ENCODE measurements at regions not wholly inside any gene's neighbourhood (a gene's known extent, or its start where the extent isn't known, plus 50 kb on each side); places are given as distances from the start of the nearest gene placed in this dataset.
"Not testable (repeated sequence)": the region's sequence is repeated elsewhere in the genome, so short reads cannot be mapped to it uniquely, and the experiment has no call there.

DNA sequence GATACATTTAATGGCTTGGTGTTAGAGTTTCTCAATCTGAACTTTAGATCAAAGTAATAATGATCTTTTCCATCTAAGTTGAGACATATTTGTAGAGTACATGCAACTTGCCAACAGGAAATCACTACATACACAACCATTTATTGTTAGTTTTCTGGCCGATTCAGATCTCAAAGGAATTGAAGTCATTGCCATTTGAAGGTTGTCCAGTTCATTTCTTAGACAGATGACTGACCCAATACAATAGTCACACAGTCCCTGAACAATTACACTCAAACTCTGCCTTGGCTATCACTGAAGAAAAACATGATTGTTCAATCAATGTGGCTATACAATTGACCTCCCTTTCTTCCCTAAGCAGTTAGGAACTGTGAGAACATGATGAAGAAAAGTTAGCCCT, 753.2 kb upstream of the RIOK2 start:
- no peak for DNase-seq (ENCODE audit: low spot score)

DNA sequence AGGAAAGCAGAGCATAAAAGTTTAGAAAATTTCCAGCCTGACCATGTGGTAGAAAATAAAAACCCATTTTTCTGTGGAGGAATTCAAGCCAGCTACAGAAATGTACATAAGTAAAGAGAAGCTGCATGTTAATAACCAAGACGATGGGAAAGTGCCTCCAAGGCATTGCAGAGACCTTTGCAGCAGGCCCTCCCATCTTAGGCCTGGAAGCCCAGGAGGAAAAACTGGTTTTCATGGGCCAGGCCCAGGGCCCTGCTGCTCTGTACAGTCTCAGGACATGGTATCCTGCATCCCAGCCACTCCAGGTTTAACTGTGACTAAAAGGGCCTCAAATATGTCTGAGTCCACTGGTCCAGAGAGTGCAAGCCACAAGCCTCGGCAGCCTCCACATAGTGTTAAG, 754.8 kb upstream of the RIOK2 start:
- no peak for DNase-seq (ENCODE audit: low spot score)

DNA sequence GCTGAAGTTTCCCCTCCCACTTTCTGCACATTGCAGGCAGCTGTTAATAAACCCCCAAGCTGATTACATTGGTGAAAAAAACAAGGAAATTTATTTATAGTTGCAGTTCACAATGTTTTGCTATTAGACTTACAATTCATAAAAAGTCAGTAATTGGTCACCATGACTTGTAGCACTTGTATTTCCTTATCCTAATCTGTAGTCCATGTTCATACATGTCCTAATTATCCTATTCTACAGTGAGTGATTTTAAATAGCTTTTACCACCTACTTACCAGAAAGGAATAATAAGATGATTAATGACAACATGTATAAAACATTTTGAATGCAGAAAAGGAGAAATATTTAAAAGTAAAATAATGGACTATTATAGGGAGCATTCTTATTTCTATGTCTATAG, 760.0 kb upstream of the RIOK2 start:
- no peak for DNase-seq (ENCODE audit: low spot score)

DNA sequence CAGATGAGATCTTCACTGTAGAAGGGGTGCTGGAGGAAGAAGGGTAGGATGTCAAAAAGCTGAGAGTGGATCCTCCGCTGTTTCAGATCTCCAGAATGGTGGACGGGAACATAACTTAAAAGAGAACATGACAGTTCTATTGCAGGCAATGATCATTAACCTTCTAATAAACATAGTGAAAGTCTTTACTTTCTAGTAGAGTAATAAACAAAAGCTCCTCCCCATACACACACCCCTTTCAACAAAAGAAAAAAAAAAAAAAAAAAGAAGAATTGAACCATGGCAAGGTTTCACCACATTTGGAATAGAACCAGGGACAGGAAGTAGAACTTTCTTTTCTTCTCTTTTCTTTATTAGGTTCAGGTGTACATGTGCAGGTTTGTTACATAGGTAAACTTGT, 768.1 kb upstream of the RIOK2 start:
- DNase-seq (ENCODE audit: low spot score), result no peak

DNA sequence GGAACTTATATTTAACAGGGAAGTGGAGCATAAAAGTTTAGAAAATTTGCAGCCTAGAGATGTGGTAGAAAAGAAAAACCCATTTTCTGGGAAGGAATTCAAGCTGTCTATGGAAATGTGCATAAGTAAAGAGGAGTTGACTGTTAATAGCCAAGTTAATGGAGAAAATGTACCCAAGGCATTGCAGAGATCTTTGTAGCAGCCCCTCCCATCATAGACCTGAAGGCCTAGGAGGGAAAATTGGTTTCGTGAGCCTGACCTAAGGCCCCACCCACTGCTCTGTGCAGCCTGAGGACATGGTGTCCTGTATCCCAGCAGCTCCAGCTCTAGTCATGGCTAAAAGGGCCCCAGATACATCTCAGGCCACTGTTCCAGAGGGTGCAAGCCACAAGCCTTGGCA, 772.4 kb upstream of the RIOK2 start:
- DNase-seq (ENCODE audit: low spot score), result no peak

DNA sequence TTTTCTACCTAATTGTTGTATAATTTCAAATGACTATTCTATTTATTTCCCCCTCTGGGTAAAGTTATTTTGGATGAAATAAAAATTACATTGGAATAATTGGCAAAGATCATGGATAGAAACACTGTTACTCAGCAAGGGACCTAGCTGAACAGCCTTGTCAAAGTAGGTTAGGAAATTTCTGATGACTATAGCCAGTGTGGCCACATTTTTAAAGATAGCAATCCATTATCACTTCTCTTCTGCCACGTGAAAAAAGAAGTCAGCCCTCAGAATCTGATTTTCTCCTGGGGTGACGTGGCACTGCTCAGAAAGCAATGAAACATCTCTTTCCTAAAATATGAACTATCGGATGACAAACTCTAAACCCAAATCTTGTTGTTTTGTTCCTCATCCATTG, 784.2 kb upstream of the RIOK2 start:
- DNase-seq (ENCODE audit: low spot score), result no peak

DNA sequence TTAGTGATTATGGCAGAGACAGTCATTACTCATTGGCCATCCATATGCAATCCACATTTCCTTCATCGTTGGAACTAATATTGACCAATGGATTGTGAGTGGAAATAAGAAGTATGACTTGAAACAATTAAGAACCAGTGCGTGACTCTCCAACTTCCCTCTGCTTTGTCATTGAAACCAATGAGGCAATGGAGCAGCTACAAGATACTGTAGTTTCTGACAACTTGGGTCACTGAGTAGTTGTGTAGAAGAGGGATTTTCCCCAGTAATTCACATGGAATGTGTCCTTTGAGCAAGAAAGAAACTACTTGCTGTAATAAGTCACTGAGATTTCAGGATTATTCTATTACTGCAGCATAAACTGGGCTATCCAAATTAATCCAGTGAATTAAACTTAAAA, 785.3 kb upstream of the RIOK2 start:
- no peak for DNase-seq (ENCODE audit: low spot score)

DNA sequence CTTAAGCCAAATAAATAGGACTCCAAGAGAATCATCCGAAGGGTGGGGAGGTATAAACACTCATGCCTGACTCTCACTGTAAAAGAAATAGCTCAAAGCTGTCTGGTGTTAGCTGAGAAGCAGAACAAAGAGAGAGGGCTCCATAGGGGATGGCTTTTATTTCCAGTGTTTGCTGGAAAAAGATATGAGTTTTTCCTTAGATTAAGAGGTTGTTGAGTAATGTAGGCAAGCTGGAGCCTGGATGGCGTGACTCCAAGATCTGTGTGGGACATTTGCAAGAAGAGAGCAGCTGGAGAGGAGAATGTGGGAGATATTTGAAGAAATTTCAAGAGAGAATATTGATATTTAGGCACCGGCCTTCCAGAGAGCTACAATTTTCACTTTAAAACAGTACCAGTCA, 793.7 kb upstream of the RGMB start:
- DNase-seq (ENCODE audit: low spot score), result no peak

DNA sequence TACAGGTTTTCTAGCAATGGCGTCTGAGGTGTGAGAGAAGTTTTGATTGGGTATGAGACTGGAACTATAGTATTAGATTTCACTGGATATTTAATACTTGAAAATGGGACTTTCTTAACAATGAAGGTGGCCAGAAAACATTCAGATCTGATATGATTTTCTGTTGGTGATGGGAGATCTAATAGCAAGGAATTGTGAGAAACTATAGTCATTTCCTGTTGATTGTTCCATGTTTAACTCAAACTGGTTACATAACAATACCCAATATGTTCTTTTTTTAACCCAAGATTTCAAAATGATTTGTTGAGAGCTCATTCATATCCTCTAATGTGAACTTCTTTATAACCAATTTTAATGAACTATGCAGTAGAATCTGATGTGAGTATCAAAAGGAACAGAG, 793.2 kb upstream of the RGMB start:
- no peak for DNase-seq (ENCODE audit: low spot score)

DNA sequence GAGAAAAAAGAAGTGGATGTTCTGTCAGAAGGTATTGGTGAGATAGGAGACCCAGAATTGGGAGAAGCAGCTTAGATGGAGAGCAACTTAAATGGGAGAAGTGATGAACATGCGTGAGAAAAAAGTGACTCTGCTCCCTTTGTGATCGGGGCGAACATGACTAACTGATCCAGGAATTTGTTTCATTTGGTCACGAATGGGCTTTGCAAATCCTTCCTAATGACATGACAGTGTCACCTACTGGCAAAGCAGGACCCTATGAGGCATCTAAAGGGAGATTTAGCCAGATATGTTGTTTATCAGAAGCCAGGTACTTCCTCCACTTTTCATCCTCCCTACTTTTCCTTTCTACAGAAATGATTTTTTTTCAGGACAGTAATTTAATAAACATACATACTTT, 787.4 kb upstream of the RGMB start:
- DNase-seq (ENCODE audit: low spot score), result no peak

DNA sequence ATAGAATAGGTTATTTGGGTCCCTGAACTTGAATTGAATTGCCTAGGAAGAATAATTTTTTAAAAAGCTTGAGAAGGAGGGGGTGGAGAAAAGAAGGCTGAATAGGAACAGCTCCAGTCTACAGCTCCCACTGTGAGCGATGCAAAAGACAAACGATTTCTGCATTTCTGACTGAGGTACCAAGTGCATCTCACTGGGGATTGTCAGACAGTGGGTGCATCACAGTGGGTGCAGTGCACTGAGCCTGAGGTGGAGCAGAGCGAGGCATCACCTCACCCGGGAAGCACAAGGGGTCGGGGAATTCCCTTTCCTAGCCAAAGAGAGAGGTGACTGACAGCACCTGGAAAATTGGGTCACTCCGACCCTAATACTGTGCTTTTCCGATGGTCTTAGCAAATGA, 782.2 kb upstream of the RGMB start:
- no peak for DNase-seq (ENCODE audit: low spot score)

DNA sequence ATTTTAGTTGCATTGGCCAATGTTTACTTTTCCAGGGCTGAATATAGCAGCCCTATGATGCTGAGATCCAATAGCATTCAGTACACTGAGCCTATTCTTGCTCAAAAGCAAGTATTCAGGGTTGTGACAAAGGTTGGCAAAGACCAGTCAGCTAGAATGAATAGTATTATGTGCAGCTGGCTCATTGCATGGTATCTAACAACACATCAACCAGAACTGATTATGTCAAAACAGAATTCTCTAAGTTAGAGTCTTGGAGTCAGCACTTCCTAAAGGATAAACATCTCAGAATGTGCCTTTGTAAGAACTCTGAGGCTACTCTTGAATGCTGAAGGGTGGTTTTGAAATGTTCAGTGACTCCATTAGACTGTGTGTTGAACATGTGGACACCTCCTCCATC, 774.5 kb upstream of the RGMB start:
- DNase-seq (ENCODE audit: low spot score), result no peak

DNA sequence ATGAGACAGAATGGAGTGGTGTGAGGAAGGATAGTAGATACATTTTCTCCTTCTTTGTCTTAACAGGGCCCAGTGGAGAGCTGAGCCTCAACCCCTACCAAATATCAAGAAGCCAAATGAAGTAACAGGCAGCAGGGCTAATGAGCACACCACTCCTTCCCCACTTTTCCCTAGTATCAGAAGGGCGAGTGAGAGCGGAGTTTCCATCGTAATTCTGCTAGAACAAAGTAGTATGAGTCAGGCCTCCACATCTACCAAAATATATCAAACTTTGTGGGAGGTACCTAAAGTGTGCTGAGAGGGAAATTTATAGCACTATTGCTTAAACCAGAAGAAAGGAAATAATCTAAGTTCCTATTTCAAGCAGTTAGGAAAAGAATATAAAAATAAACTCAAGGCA, 769.0 kb upstream of the RGMB start:
- DNase-seq (ENCODE audit: low spot score), result no peak

DNA sequence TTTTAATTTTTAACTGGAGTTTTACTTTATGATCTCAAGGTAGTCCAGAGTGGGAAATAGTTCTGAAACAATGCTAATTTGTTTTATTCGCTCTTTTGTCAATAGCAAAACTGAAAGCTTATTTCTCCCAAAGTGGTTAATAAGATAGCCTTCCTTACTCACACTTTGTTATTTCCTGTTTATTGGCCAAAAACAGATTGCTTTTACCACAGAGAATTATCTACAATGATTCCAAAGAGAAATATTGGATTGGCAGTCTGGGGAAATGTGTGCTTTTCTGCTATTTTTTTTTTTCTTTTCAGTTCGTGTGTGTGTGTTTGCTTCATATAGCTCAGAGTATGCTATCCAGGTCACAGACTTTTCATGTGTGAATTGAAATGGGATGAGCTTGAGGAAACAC, 756.7 kb upstream of the RGMB start:
- DNase-seq (ENCODE audit: low spot score), result no peak

DNA sequence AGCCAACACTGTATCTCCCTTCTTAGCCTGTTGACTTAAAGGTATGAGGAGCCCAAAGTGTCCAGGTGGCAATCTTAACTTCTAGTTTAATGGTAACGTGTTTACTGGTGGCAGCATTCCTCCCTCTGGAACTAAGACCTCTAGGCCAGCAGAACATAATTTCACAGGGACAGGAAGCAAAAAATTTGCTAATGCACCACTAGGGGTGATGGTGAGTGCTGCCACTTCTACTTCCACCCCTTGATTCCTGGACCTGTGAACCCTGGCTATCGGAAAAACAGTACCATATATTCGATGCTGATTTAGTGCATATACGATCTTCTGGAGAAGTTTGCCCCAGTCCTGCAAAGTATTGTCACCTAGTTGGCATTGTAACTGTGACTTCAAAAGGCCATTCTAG, 743.2 kb upstream of the RGMB start:
- not testable (repeated sequence) for DNase-seq (ENCODE audit: low spot score)

DNA sequence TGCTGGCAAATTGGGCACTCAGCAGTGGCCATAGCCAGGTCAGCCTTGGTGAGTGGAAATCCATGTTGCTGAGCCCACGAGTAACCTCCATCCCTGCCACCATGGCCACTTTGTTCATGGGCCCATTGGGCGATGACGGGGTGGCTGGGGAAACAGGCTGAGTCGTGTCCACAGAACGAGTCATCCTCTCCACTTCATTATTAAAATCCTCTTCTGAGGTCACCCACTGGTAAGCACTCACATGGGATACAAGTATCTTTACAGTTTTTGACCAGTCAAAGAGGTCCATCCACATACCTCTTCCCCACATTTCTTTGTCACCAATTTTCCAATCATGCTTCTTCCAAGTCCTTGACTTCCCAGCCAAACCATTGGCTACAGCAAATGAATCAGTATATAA, 742.4 kb upstream of the RGMB start:
- DNase-seq (ENCODE audit: low spot score), result not testable (repeated sequence)

DNA sequence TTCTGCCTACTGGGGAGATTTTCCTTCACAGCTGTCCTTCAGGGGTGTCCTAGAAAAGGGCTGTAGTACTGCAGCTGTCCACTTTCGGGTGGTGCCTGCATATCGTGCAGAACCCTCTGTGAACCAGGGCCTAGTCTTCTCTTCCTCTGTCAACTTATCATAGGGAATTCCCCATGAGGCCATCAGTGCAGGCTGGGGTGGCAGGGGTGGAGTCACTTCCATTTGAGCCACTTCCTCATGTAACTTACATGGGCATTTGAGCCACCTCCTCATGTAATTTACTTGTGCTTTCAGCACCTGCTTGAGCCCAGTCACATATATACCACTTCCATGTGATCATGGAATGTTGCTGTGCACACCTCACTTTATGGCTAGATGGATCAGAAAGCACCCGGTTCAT, 742.0 kb upstream of the RGMB start:
- no peak for DNase-seq (ENCODE audit: low spot score)

DNA sequence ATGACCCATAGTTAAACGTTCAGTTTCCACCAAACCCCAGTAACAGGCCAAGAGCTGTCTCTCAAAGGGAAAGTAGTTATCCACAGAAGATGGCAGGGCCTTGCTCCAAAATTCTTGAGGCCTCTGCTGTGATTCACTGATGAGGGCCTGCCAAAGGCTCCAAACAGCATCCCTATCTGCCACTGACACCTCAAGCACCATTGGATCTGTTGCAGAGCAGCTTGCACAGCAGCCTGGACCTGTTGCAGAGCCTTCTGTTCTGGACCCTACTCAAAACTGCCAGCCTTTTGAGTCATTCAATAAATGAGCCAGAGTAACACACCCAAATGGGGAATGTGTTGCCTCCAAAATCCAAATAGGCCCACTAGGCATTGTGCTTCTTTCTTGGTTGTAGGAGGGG, 741.5 kb upstream of the RGMB start:
- no peak for DNase-seq (ENCODE audit: low spot score)

DNA sequence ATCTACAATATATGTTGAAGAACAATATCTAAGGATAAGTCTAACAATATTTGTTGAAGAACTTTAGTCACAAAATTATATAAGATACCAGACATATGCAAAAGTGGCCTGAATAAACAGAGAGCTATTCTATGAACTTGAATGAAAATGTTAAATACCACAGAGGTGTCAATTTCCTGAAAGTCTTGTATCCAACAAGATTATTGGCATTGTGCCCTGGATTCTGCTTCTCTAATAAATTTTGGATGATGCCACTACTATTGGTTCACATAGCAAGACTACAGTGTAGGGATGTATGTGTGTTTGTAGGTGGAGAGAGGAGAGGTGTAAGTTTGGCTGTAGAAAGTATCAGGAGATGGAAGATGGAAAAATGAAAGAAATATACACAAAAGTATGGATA, 731.8 kb upstream of the RGMB start:
- no peak for DNase-seq (ENCODE audit: low spot score)

DNA sequence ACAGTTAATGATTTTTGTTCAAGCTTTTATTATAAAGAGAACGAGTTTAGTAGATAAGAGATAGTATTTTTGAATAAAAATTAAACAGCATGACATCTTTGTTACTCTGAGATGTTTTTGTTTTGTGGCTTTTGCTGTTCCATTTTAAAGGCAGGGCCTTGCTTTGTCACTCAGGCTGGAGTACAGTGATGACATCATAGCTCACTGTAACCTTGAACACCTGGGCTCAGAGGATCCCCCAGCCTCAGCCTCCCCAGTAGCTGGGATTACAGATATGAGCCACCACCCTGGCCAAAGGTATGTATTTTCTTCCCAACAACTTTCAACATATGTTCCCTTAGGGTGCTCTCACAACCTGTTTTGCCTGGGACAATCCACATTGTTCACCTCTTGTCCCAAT, 730.9 kb upstream of the RGMB start:
- DNase-seq (ENCODE audit: low spot score), result no peak

DNA sequence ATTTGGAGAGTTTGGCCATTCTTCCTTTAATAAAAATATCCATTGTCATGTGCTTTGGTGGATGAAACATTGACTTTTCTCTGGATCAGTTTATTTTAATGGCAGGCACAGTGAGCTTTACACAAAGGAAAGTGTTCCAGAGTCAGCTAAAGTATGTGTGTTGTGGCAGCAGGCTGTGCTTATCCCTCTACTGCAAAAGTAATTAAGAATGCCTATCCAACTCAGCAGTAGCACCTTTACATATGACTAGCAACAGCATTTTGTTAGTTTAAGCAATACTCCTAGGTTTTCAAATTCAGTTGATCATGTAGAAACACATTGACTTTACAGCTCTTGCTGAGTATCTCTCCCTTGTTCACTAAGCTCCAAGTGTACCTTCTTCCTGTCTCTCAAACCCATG, 730.5 kb upstream of the RGMB start:
- DNase-seq (ENCODE audit: low spot score), result no peak

DNA sequence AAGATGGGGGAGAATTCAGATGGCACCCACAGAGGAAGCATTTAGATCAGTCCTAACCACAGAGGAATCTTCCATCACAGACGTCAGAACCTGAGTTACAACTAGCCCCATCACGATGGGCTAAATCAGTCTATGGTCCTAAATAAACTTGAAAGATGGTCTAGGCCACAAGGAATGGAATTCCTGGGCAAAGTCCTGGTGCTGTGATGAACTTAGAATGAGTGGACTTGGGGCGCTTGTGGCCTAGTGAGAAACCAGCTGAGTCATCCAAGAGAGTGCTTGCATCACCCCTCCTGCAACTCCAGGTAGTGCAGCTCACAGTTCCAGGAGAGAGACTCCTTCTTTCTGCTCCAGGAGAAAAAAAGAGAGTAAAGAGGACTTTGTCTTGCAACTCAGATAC, 722.9 kb upstream of the RGMB start:
- no peak for DNase-seq (ENCODE audit: low spot score)

DNA sequence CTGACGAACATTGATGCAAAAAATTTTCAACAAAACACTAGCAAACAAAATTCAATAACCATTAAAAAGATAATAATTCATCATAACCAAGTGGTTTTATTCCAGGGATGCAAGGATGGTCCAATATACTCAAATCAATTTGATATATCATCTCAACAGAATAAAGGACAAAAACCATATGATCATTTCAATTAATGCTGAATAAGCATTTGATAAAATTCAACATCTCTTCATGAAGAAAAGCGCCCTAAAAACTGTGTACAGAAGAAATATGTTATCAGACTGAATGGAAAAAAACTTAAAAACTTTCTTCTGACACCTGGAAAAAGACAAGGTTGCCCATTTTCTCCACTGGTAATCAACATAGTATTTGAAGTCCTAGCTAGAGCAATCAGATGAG, 720.3 kb upstream of the RGMB start:
- no peak for DNase-seq (ENCODE audit: low spot score)

DNA sequence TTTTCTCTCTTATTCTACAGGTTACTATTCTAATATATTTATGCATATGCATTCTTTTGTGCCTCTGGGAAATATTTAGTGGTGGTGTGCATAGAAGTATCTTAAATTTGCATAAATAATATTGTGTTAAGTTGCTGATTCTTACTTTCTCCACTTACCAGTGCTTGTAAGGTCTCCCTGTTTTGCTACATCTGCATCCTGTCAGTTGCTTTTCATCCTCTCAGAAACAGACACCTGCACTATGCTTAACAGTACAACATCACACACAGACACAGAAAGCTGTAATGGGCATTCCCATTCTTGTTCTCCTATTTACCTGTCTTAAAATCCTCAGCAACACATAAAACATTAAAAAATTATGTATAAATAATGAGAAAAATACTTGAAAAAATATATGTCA, 713.3 kb upstream of the RGMB start:
- no peak for DNase-seq (ENCODE audit: low spot score)

DNA sequence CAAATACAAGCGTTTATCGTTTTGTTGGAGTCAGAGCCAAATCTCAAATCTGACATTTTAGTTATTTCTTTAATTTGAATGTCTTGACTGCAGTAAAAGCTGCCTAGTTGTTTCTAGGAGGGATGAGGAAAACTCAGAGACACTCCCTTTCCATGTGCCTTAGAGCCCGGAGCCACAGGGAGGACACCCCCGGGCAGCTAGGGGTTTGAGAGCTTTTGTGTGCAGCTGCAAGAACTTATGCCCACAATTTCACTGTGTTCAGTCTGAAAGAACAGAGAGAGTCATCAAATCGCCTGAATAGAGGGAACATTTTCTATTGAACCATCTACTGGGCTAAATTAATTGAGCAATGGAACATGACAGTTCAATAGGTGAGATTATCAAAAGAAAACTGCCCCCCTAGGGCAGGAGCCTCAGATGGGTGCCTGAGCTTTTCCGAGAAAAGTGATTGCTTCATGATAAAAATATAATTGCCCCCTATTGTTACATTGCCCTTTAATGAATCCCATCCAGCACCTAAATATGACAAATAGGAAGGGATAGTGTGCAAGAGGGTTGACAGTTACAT, 709.3 kb upstream of the RGMB start:
- DNase-seq (ENCODE audit: low spot score), result no peak

All from left forelimb (tissue), 1 donor.